ENCODE measurements at regions not wholly inside any gene's neighbourhood (a gene's known extent, or its start where the extent isn't known, plus 50 kb on each side); places are given as distances from the start of the nearest gene placed in this dataset.

- H3K27ac ChIP-seq, result no peak overlapping the region
- TF ChIP-seq CTCF (IDR thresholded peaks at IDR 0.05) (no peak), ZFX (IDR thresholded peaks at IDR 0.05; ENCODE audit: borderline replicate concordance) (no peak)
These were observed 272.9 kb downstream of the RWDD3 start for GRCh38 chr1:95506736-95507414.

GRCh38 chr1:95509989-95510388, 276.0 kb downstream of the RWDD3 start:
- TF ChIP-seq CTCF (IDR thresholded peaks at IDR 0.05), result no peak
- no peak for TF ChIP-seq ZFX (IDR thresholded peaks at IDR 0.05; ENCODE audit: borderline replicate concordance)
- no peak overlapping the region for H3K27ac ChIP-seq

GRCh38 chr1:95512925-95513324, 278.9 kb downstream of the RWDD3 start:
- no peak overlapping the region for H3K27ac ChIP-seq
- TF ChIP-seq CTCF (IDR thresholded peaks at IDR 0.05) (no peak), ZFX (IDR thresholded peaks at IDR 0.05; ENCODE audit: borderline replicate concordance) (no peak)

GRCh38 chr1:95517506-95517905, 283.5 kb downstream of the RWDD3 start:
- H3K27ac ChIP-seq, result no peak overlapping the region
- TF ChIP-seq ZFX (IDR thresholded peaks at IDR 0.05; ENCODE audit: borderline replicate concordance) (no peak), CTCF (IDR thresholded peaks at IDR 0.05) (no peak)

- H3K27ac ChIP-seq, result no peak overlapping the region
- no peak for TF ChIP-seq ZFX (IDR thresholded peaks at IDR 0.05; ENCODE audit: borderline replicate concordance)
- TF ChIP-seq CTCF (IDR thresholded peaks at IDR 0.05), result no peak
These were observed 284.3 kb downstream of the RWDD3 start for GRCh38 chr1:95518310-95518709.

GRCh38 chr1:95520390-95520789, 286.4 kb downstream of the RWDD3 start:
- H3K27ac ChIP-seq, result no peak overlapping the region

More at GRCh38 chr1:95520390-95520789, 286.4 kb downstream of the RWDD3 start:
- TF ChIP-seq ZFX (IDR thresholded peaks at IDR 0.05; ENCODE audit: borderline replicate concordance), result no peak
- no peak for TF ChIP-seq CTCF (IDR thresholded peaks at IDR 0.05)
